GM23338 (cell line): ENCODE measurements at regions not wholly inside any gene's neighbourhood (a gene's known extent, or its start where the extent isn't known, plus 50 kb on each side); places are given as distances from the start of the nearest gene placed in this dataset.

ENCODE experiments used
- ATAC-seq: fragments of 200-7000 bp; cut with Tn5 transposase; 3 replicates; pipeline ENCODE4 v1.9.1; 2020
- DNase-seq: peaks from one replicate; pipeline ENCODE4 v3.0.0-alpha.2; 2015; ENCODE audit warnings: low spot score
- H2AFZ ChIP-seq: fragments of 200-600 bp; sonication (generic); 2 replicates; pipeline ENCODE4 v1.8.0; 2016; ENCODE audit warnings: antibody characterized with exemption, mild to moderate bottlenecking, moderate library complexity
- H3F3A ChIP-seq: fragments of 200-600 bp; sonication (generic); replicated peaks from 2 replicates; pipeline ENCODE4 v1.8.0; 2017; ENCODE audit warnings: antibody characterized with exemption, mixed run types, low read depth
- H3K27ac ChIP-seq: fragments of 200-600 bp; sonication (generic); 2 replicates; pipeline ENCODE4 v1.6.1; 2016; ENCODE audit warnings: low read depth
- H3K27me3 ChIP-seq: fragments of 200-600 bp; sonication (generic); 2 replicates; pipeline ENCODE4 v1.8.0; 2016; ENCODE audit warnings: mild to moderate bottlenecking, mixed run types, moderate library complexity; ENCODE audit not compliant: insufficient read depth
- H3K36me3 ChIP-seq: fragments of 200-600 bp; sonication (generic); 2 replicates; pipeline ENCODE4 v1.8.0; 2016; ENCODE audit warnings: mild to moderate bottlenecking; ENCODE audit not compliant: insufficient read depth
- H3K4me1 ChIP-seq: fragments of 200-600 bp; sonication (generic); 2 replicates; pipeline ENCODE4 v1.8.0; 2016; ENCODE audit warnings: mild to moderate bottlenecking, moderate library complexity; ENCODE audit not compliant: insufficient read depth
- H3K4me2 ChIP-seq: fragments of 200-600 bp; sonication (generic); 2 replicates; pipeline ENCODE4 v1.7.1; 2017; ENCODE audit warnings: mixed run types
- H3K4me3 ChIP-seq: fragments of 200-600 bp; sonication (generic); 2 replicates; pipeline ENCODE4 v1.6.1; 2016; ENCODE audit warnings: mixed run types
- H3K79me2 ChIP-seq: fragments of 200-600 bp; sonication (generic); replicated peaks from 2 replicates; pipeline ENCODE4 v1.8.0; 2017; ENCODE audit warnings: mild to moderate bottlenecking; ENCODE audit not compliant: insufficient read depth
- H3K9me2 ChIP-seq: fragments of 200-600 bp; sonication (generic); 2 replicates; pipeline ENCODE4 v1.8.0; 2017; ENCODE audit not compliant: insufficient read depth
- H4K20me1 ChIP-seq: fragments of 200-600 bp; sonication (generic); replicated peaks from 2 replicates; pipeline ENCODE4 v1.8.0; 2017; ENCODE audit warnings: mild to moderate bottlenecking; ENCODE audit not compliant: insufficient read depth
- H3K27ac Mint-ChIP-seq: 2 replicates; pipeline ENCODE4 v1.8.0; 2020; ENCODE audit warnings: inconsistent platforms, mild to moderate bottlenecking, moderate library complexity, mixed read lengths
- H3K27me3 Mint-ChIP-seq: 3 replicates; pipeline ENCODE4 v1.8.0; 2022; ENCODE audit warnings: low read depth, mild to moderate bottlenecking, moderate library complexity, mixed read lengths, inconsistent platforms; ENCODE audit not compliant: insufficient read depth, poor library complexity
- H3K36me3 Mint-ChIP-seq: 3 replicates; pipeline ENCODE4 v1.8.0; 2021; ENCODE audit warnings: low read depth, mild to moderate bottlenecking, inconsistent platforms, moderate library complexity, mixed read lengths
- H3K4me1 Mint-ChIP-seq: 3 replicates; pipeline ENCODE4 v1.8.0; 2020; ENCODE audit warnings: mild to moderate bottlenecking, inconsistent platforms, mixed read lengths
- H3K4me3 Mint-ChIP-seq: 3 replicates; pipeline ENCODE4 v1.8.0; 2021; ENCODE audit warnings: moderate library complexity, mild to moderate bottlenecking, inconsistent platforms, mixed read lengths
- H3K9me3 Mint-ChIP-seq: 3 replicates; pipeline ENCODE4 v1.8.0; 2020; ENCODE audit warnings: moderate library complexity, mild to moderate bottlenecking, inconsistent platforms, mixed read lengths
- CREB1 ChIP-seq: fragments of 250-450 bp; sonication (Bioruptor Pico); IDR thresholded peaks from 2 replicates; pipeline ENCODE4 v1.5.0; 2020; ENCODE audit warnings: low read depth, mild to moderate bottlenecking, moderate library complexity
- CTCF ChIP-seq, 2 experiments: fragments of 200-600 bp in 1 of 2; sonication (generic) in 1 of 2; conservative IDR thresholded peaks; 2 replicates each; pipeline versions ENCODE4 v1.5.1 to v1.6.1; 2016 to 2017; ENCODE audit warnings: antibody characterized with exemption in 2 of 2, low read depth in 2 of 2, mild to moderate bottlenecking in 2 of 2, moderate library complexity in 1 of 2
- ETS1 ChIP-seq: IDR thresholded peaks from 2 replicates; pipeline ENCODE4 v1.6.1; 2016; ENCODE audit warnings: antibody characterized with exemption
- EZH2 ChIP-seq: fragments of 200-600 bp; sonication (generic); IDR thresholded peaks from one replicate; pipeline ENCODE4 v1.8.0; 2017; ENCODE audit warnings: antibody characterized with exemption, mild to moderate bottlenecking, low read depth; ENCODE audit not compliant: unreplicated experiment
- EZH2phosphoT487 ChIP-seq: fragments of 200-600 bp; sonication (generic); IDR thresholded peaks from one replicate; pipeline ENCODE4 v1.8.1; 2018; ENCODE audit warnings: antibody characterized with exemption; ENCODE audit not compliant: unreplicated experiment
- JUNB ChIP-seq: IDR thresholded peaks from one replicate; pipeline ENCODE4 v1.6.1; 2016; ENCODE audit warnings: antibody characterized with exemption; ENCODE audit not compliant: unreplicated experiment
- NANOG ChIP-seq: IDR thresholded peaks from 2 replicates; pipeline ENCODE4 v1.6.1; 2016; ENCODE audit warnings: antibody characterized with exemption, borderline replicate concordance
- POLR2AphosphoS5 ChIP-seq: IDR thresholded peaks from 2 replicates; pipeline ENCODE4 v1.6.1; 2016; ENCODE audit warnings: antibody characterized with exemption, low read depth
- REST ChIP-seq: IDR thresholded peaks from one replicate; pipeline ENCODE4 v1.6.1; 2018; ENCODE audit warnings: antibody characterized with exemption; ENCODE audit not compliant: unreplicated experiment
- STAT1 ChIP-seq: IDR thresholded peaks from one replicate; pipeline ENCODE4 v1.6.1; 2016; ENCODE audit warnings: antibody characterized with exemption; ENCODE audit not compliant: unreplicated experiment
- ZNF114 ChIP-seq: fragments of 250-450 bp; sonication (Bioruptor Pico); IDR thresholded peaks from 2 replicates; pipeline ENCODE4 v1.5.0; 2020; ENCODE audit warnings: mild to moderate bottlenecking, moderate library complexity
- ZNF331 ChIP-seq: fragments of 250-450 bp; sonication (Bioruptor Pico); IDR thresholded peaks from 2 replicates; pipeline ENCODE4 v1.5.0; 2020; ENCODE audit warnings: low read depth, mild to moderate bottlenecking, moderate library complexity
- ZNF462 ChIP-seq: fragments of 250-450 bp; sonication (Bioruptor Pico); IDR thresholded peaks from 2 replicates; pipeline ENCODE4 v1.5.0; 2020; ENCODE audit warnings: mild to moderate bottlenecking, moderate library complexity

- DNase-seq (no peak), ATAC-seq (no peak)
- Histone ChIP-seq H3K36me3 (no peaks in the 10 kb centered on the region), H3K27ac (no peak overlapping the region), H3K4me1 (no peaks in the 10 kb centered on the region), H3K27me3 (no peaks in the 10 kb centered on the region), H3K4me3 (no peak overlapping the region), H3K79me2 (no peaks in the 10 kb centered on the region), H2AFZ (no peak overlapping the region), H3K9me2 (no peaks in the 10 kb centered on the region), H3K4me2 (no peak overlapping the region), H3F3A (no peaks in the 10 kb centered on the region), H4K20me1 (no peaks in the 10 kb centered on the region)
- Mint-ChIP-seq H3K4me1 (no peaks in the 10 kb centered on the region), H3K9me3 (no peaks in the 10 kb centered on the region), H3K36me3 (no peaks in the 10 kb centered on the region), H3K27me3 (peaks cover 2% of the 10 kb centered on the region), H3K4me3 (no peak overlapping the region), H3K27ac (no peak overlapping the region)
- TF ChIP-seq EZH2phosphoT487 (no peak), JUNB (no peak), ETS1 (no peak), ZNF331 (no peak), NANOG (no peak), STAT1 (no peak), REST (no peak), ZNF114 (no peak), EZH2 (no peak), CREB1 (CRISPR knock-in tag) (no peak), CTCF (conservative IDR thresholded peaks at IDR 0.05; ENCODE audit: low read depth in 2 of 2) (no peak), POLR2AphosphoS5 (no peak), ZNF462 (CRISPR knock-in tag) (no peak)
Measured at GRCh38 chr1:13956393-13956792, 256.4 kb downstream of the PRDM2 start.
